Stimulated activated CD4-positive, alpha-beta T cell treated with anti-CD3 and anti-CD28 coated beads, Interleukin-2, amount 100 ng/mL, for 24 hours (primary cell): ENCODE measurements at regions not wholly inside any gene's neighbourhood (a gene's known extent, or its start where the extent isn't known, plus 50 kb on each side); places are given as distances from the start of the nearest gene placed in this dataset.

Experiments
- DNase-seq, 2 donors: peaks; one replicate each; pipeline ENCODE4 v3.0.0-alpha.2; 2020

GRCh38 chr1:188367661-188368060 lies 1538.9 kb downstream of the PLA2G4A start:
- no peak for DNase-seq

- DNase-seq, result no peak
These were observed 1542.6 kb downstream of the PLA2G4A start for GRCh38 chr1:188371295-188371806.

GRCh38 chr1:188372821-188373220 lies 1544.1 kb downstream of the PLA2G4A start:
- DNase-seq, result no peak

GRCh38 chr1:188382851-188383250 lies 1554.1 kb downstream of the PLA2G4A start:
- DNase-seq, result no peak

- no peak for DNase-seq
These were observed 1557.4 kb downstream of the PLA2G4A start for GRCh38 chr1:188386161-188386560.

- DNase-seq, result no peak
These were observed 1557.9 kb downstream of the PLA2G4A start for GRCh38 chr1:188386666-188387065.

GRCh38 chr1:188394677-188395076 lies 1565.9 kb downstream of the PLA2G4A start:
- DNase-seq, result no peak

- no peak for DNase-seq
These were observed 1568.8 kb downstream of the PLA2G4A start for GRCh38 chr1:188397521-188397920.

- no peak for DNase-seq
These were observed 1574.2 kb downstream of the PLA2G4A start for GRCh38 chr1:188402986-188403385.

GRCh38 chr1:188406636-188407035 lies 1577.9 kb downstream of the PLA2G4A start:
- no peak for DNase-seq

- DNase-seq, result no peak
These were observed 1591.4 kb downstream of the PLA2G4A start for GRCh38 chr1:188420177-188420576.

- no peak for DNase-seq
These were observed 1594.3 kb downstream of the PLA2G4A start for GRCh38 chr1:188423073-188423472.

GRCh38 chr1:188424176-188424575 lies 1595.4 kb downstream of the PLA2G4A start:
- no peak for DNase-seq

- DNase-seq, result no peak
These were observed 1596.9 kb downstream of the PLA2G4A start for GRCh38 chr1:188425687-188426086.

- DNase-seq, result no peak
These were observed 1597.8 kb downstream of the PLA2G4A start for GRCh38 chr1:188426561-188426960.

GRCh38 chr1:188427642-188428041 lies 1598.9 kb downstream of the PLA2G4A start:
- no peak for DNase-seq

- no peak for DNase-seq
These were observed 1600.6 kb downstream of the PLA2G4A start for GRCh38 chr1:188429386-188429785.

- DNase-seq, result no peak
These were observed 1603.7 kb downstream of the PLA2G4A start for GRCh38 chr1:188432427-188432826.

GRCh38 chr1:188433425-188433824 lies 1604.7 kb downstream of the PLA2G4A start:
- no peak for DNase-seq

- DNase-seq, result no peak
These were observed 1615.8 kb downstream of the PLA2G4A start for GRCh38 chr1:188444526-188444925.

GRCh38 chr1:188462837-188463236 lies 1634.1 kb downstream of the PLA2G4A start:
- no peak for DNase-seq

GRCh38 chr1:188463919-188464318 lies 1635.2 kb downstream of the PLA2G4A start:
- DNase-seq, result no peak

GRCh38 chr1:188466539-188466938 lies 1637.8 kb downstream of the PLA2G4A start:
- DNase-seq, result no peak

GRCh38 chr1:188476606-188477005 lies 1647.9 kb downstream of the PLA2G4A start:
- no peak for DNase-seq

- no peak for DNase-seq
These were observed 1660.8 kb downstream of the PLA2G4A start for GRCh38 chr1:188489336-188490112.
